NCI-H226 (cell line): ENCODE measurements at regions not wholly inside any gene's neighbourhood (a gene's known extent, or its start where the extent isn't known, plus 50 kb on each side); places are given as distances from the start of the nearest gene placed in this dataset.
"Not testable (repeated sequence)": the region's sequence is repeated elsewhere in the genome, so short reads cannot be mapped to it uniquely, and the experiment has no call there.

Source experiments
- DNase-seq: peaks from one replicate; pipeline ENCODE4 v3.0.0-alpha.2; 2015

- DNase-seq: no peak
Measured at GRCh38 chr17:71849783-71850768, 270.7 kb upstream of the SOX9 start.

GRCh38 chr17:71850812-71851211, 270.0 kb upstream of the SOX9 start:
- no peak for DNase-seq

- DNase-seq: no peak
Measured at GRCh38 chr17:71855010-71855409, 265.8 kb upstream of the SOX9 start.

GRCh38 chr17:71864755-71865154, 256.1 kb upstream of the SOX9 start:
- DNase-seq: no peak

- no peak for DNase-seq
Measured at GRCh38 chr17:71866095-71866494, 254.7 kb upstream of the SOX9 start.

- no peak for DNase-seq
Measured at GRCh38 chr17:71869293-71869692, 251.5 kb upstream of the SOX9 start.

- DNase-seq: no peak
Measured at GRCh38 chr17:71869841-71870545, 250.8 kb upstream of the SOX9 start.

GRCh38 chr17:71870546-71870862, 250.3 kb upstream of the SOX9 start:
- DNase-seq: no peak

GRCh38 chr17:71872843-71873485, 247.9 kb upstream of the SOX9 start:
- DNase-seq: no peak

- DNase-seq: not testable (repeated sequence)
Measured at GRCh38 chr17:71874773-71875172, 246.0 kb upstream of the SOX9 start.

GRCh38 chr17:71878271-71878670, 242.5 kb upstream of the SOX9 start:
- no peak for DNase-seq

GRCh38 chr17:71878998-71879397, 241.8 kb upstream of the SOX9 start:
- no peak for DNase-seq

GRCh38 chr17:71881041-71881440, 239.8 kb upstream of the SOX9 start:
- DNase-seq: no peak

- DNase-seq: no peak
Measured at GRCh38 chr17:71881581-71881980, 239.2 kb upstream of the SOX9 start.

- no peak for DNase-seq
Measured at GRCh38 chr17:71883258-71883657, 237.6 kb upstream of the SOX9 start.

GRCh38 chr17:71883845-71884244, 237.0 kb upstream of the SOX9 start:
- no peak for DNase-seq

- DNase-seq: no peak
Measured at GRCh38 chr17:71885662-71886061, 235.2 kb upstream of the SOX9 start.

- DNase-seq: no peak
Measured at GRCh38 chr17:71899317-71899716, 221.5 kb upstream of the SOX9 start.

GRCh38 chr17:71900621-71901229, 220.1 kb upstream of the SOX9 start:
- DNase-seq: peak; percentile 28

GRCh38 chr17:71902894-71903506, 217.8 kb upstream of the SOX9 start:
- DNase-seq: no peak

GRCh38 chr17:71905376-71906031, 215.3 kb upstream of the SOX9 start:
- DNase-seq: no peak

- DNase-seq: no peak
Measured at GRCh38 chr17:71909155-71909554, 211.7 kb upstream of the SOX9 start.
